RWPE2 (cell line): ENCODE measurements at regions not wholly inside any gene's neighbourhood (a gene's known extent, or its start where the extent isn't known, plus 50 kb on each side); places are given as distances from the start of the nearest gene placed in this dataset.

Experiments used
- ATAC-seq: fragments of 200-7000 bp; cut with Tn5 transposase; 3 replicates; pipeline ENCODE4 v1.9.1; 2021; ENCODE audit warnings: low read depth
- DNase-seq: peaks from one replicate; pipeline ENCODE4 v3.0.0-alpha.2; 2020; ENCODE audit warnings: low spot score
- H3K27ac ChIP-seq: fragments of 450-650 bp; 2 replicates; pipeline ENCODE4 v1.5.1; 2017; ENCODE audit warnings: mild to moderate bottlenecking; ENCODE audit not compliant: poor library complexity, severe bottlenecking
- H3K27me3 ChIP-seq: fragments of 250-450 bp; sonication (Bioruptor Pico); 2 replicates; pipeline ENCODE4 v1.5.1; 2021; ENCODE audit warnings: mild to moderate bottlenecking, moderate library complexity; ENCODE audit not compliant: insufficient read depth, poor library complexity, severe bottlenecking
- H3K36me3 ChIP-seq: fragments of 250-450 bp; sonication (Bioruptor Pico); 2 replicates; pipeline ENCODE4 v1.5.1; 2020; ENCODE audit warnings: low read depth, mild to moderate bottlenecking, moderate library complexity
- H3K4me1 ChIP-seq: fragments of 250-450 bp; sonication (Bioruptor Pico); 2 replicates; pipeline ENCODE4 v1.5.1; 2021; ENCODE audit warnings: mild to moderate bottlenecking, moderate library complexity; ENCODE audit not compliant: insufficient read depth, poor library complexity, severe bottlenecking
- H3K4me3 ChIP-seq: fragments of 250-450 bp; sonication (Bioruptor Pico); 2 replicates; pipeline ENCODE4 v1.5.1; 2021; ENCODE audit warnings: mild to moderate bottlenecking, moderate library complexity; ENCODE audit not compliant: severe bottlenecking
- H3K9me3 ChIP-seq: fragments of 250-450 bp; sonication (Bioruptor Pico); 2 replicates; pipeline ENCODE4 v1.5.1; 2021; ENCODE audit warnings: mild to moderate bottlenecking, moderate library complexity; ENCODE audit not compliant: severe bottlenecking
- TF ChIP-seq, protein P1 (sequence below): fragments of 450-650 bp; IDR thresholded peaks from one replicate; pipeline ENCODE4 v1.5.1; 2017; ENCODE audit warnings: mild to moderate bottlenecking, moderate library complexity; ENCODE audit not compliant: poor library complexity, severe bottlenecking

DNA sequence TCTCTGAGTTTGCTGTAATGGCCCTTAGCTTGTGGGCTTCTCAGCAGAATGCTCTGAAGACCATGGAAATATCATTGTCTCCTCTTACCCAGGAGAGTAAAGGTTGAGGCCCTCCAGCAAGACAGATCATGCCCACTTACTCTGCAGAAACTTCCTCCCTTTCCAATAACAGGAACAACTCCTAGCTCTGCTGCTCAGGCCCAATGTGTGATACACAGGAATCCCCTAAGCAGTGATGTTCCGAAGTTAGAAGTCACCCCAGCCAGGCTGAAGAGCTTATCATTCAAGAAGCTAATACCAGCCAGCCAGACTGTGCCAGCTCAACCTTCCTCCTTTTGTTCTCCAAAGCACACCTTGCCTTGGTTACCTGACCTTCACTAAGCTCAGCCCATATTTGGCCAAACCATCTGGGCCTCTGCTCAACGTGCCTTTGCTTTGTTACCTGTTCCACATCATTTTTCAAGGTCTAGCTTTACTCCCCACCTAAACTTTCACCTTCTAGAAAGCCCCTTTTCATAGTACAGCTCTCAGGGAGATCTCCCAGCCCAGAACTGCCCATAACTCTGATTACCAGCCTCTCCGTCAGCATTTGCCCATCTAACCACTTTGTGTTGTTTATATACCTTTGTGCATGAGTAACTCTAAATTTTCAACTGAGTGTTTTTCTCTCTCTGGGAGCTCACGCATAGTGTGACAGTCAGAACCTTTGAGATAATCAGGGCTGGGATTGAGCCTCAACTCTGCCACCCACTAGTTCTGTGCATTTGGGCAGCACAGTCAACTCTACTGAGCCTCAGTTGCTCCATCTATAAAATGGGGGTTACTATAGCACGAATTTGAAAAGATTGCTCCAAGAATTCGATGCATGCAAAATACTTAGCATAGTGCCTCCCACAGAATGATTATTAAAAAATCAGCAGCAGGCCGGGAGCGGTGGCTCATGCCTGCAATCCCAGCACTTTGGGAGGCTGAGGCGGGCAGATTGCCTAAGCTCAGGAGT lies 107.6 kb upstream of the CPEB4 start:
- no peaks in the 10 kb centered on the region for H3K27me3 ChIP-seq
- DNase-seq (no peak), ATAC-seq (no peak)
- H3K27ac ChIP-seq: peak overlapping the region; percentile 80
- no peak overlapping the region for H3K4me3 ChIP-seq
- TF ChIP-seq, protein P1, sequence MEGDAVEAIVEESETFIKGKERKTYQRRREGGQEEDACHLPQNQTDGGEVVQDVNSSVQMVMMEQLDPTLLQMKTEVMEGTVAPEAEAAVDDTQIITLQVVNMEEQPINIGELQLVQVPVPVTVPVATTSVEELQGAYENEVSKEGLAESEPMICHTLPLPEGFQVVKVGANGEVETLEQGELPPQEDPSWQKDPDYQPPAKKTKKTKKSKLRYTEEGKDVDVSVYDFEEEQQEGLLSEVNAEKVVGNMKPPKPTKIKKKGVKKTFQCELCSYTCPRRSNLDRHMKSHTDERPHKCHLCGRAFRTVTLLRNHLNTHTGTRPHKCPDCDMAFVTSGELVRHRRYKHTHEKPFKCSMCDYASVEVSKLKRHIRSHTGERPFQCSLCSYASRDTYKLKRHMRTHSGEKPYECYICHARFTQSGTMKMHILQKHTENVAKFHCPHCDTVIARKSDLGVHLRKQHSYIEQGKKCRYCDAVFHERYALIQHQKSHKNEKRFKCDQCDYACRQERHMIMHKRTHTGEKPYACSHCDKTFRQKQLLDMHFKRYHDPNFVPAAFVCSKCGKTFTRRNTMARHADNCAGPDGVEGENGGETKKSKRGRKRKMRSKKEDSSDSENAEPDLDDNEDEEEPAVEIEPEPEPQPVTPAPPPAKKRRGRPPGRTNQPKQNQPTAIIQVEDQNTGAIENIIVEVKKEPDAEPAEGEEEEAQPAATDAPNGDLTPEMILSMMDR: no peak
- peaks cover 15% of the 10 kb centered on the region for H3K4me1 ChIP-seq
- H3K36me3 ChIP-seq: no peaks in the 10 kb centered on the region
- H3K9me3 ChIP-seq: no peaks in the 10 kb centered on the region

DNA sequence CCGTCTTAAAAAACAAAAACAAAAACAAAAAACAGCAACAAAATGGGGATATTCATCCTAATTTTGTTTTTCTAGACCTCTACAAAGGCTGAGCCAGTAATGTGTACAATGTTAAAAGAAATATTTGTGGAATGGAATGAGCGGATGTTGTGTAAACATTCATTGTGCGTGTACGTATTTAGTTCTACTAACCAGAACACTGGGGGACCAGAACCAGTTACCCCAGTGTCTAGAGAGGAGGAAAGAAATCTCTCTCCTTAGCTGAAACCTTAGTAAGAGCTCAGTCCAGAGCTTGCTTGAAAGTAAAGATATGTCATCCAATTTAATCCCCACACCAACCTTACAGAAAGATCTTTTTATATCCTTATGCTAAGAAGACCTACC lies 106.7 kb upstream of the CPEB4 start:
- ATAC-seq (peak; percentile 42; the same call in 2 of the 3 replicates), DNase-seq (no peak)
- Histone ChIP-seq H3K27ac (peak overlapping the region; percentile 80), H3K4me1 (peaks cover 15% of the 10 kb centered on the region), H3K27me3 (no peaks in the 10 kb centered on the region), H3K36me3 (no peaks in the 10 kb centered on the region), H3K4me3 (no peak overlapping the region), H3K9me3 (no peaks in the 10 kb centered on the region)
- TF ChIP-seq, protein P1: no peak

DNA sequence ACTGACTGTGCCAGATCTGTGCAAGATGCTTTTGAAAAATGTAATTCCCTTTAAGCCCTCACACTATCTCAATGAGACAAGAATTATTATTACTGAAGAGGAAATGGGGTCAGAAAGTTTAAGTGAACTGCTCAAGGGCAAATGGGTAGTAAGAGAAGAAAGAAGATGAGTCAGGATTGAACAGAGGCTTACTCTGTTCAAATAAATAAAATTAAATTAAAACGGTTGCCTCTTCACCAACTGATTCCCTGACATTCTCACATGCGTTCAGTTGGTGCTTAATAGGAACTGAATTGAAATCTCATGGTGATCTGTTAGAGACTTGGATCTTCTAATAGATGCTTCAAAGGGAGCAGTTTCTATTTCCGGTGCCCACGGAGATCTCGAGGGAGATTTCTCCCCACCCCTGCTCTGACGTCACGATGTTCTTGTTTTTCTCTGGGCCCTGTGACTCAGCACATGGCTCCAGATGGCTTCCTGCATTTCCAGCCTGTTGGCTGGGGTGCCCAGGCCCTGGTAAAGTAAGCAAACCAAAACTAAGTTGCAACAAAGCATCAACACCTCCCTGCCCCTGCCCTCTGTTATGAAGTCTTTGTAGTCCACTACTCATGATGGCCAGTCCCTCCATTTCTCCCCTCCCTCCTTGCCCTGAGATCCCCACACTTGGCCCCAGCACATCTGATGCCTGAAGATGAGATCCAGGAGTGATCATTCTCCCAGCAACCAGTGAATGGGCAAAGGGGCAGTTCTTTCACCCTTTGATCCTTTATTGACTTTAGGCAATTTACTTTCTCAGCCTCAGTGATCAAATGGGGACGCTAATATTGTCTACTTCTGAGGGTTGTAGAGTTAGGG lies 106.1 kb upstream of the CPEB4 start:
- H3K36me3 ChIP-seq: no peaks in the 10 kb centered on the region
- H3K27ac ChIP-seq: peak overlapping the region; percentile 80
- no peak overlapping the region for H3K4me3 ChIP-seq
- DNase-seq (peak; percentile 83), ATAC-seq (peak; percentile 77)
- TF ChIP-seq, protein P1: no peak
- H3K9me3 ChIP-seq: no peaks in the 10 kb centered on the region
- H3K4me1 ChIP-seq: peaks cover 15% of the 10 kb centered on the region
- H3K27me3 ChIP-seq: no peaks in the 10 kb centered on the region

DNA sequence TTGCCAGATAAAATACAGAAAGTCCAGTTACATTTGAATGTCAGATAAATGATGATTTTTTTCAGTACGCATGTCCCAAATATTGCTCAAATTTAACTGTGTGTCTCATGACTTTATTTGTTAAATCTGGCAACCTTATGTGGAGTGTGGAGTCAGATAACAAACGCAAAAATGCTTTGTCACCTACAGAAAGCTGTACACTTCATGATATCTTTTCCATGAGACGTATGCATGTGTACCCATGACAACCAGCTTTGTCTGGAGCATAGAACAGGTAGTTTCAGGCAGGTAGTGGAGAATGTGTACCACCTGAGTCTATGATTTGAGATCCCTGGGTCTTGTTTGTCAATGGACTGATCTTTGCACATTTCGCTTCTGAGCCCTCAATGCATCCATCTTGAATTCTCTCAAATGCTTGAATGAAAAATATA lies 105.5 kb upstream of the CPEB4 start:
- ATAC-seq (no peak), DNase-seq (no peak)
- TF ChIP-seq, protein P1: no peak
- H3K9me3 ChIP-seq: no peaks in the 10 kb centered on the region
- H3K4me3 ChIP-seq: no peak overlapping the region
- H3K27me3 ChIP-seq: no peaks in the 10 kb centered on the region
- H3K36me3 ChIP-seq: no peaks in the 10 kb centered on the region
- peak overlapping the region; percentile 80 for H3K27ac ChIP-seq
- H3K4me1 ChIP-seq: peaks cover 15% of the 10 kb centered on the region
